ENCODE measurements at regions not wholly inside any gene's neighbourhood (a gene's known extent, or its start where the extent isn't known, plus 50 kb on each side); places are given as distances from the start of the nearest gene placed in this dataset.

DNA sequence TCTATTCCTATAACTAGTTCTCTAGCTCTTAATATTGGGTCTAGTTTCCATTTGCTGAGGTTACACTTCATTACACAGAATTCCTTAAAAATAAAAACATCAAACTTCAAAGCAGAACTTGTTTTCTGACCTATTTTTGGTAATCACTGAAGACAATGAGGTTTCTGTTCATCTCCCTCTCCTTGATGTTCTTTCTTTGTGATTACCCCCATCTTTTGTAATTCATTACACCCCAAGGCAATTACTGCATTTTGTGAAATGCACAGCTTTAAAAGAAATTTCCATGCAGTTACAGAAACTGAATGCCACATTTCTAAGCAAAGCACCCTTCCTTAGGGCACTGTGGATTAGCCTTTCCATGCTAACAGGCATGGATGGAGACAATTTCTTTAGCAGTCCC is 363.2 kb upstream of the RND3 start:
- Histone ChIP-seq H3K36me3 (ENCODE audit: control insufficient read depth in 1 of 2, insufficient read depth in 2 of 2, low read length in 2 of 2) (no peaks in the 10 kb centered on the region), H3K9ac (ENCODE audit: low read depth in 1 of 2, low read length in 2 of 2) (no peak overlapping the region), H3K9me3 (ENCODE audit: control insufficient read depth in 1 of 2, low read length in 2 of 2) (no peaks in the 10 kb centered on the region), H3K27ac (ENCODE audit: low read depth, low read length) (no peak overlapping the region), H3K4me3 (ENCODE audit: low read depth in 1 of 2, low read length in 2 of 2) (no peak overlapping the region), H3K27me3 (ENCODE audit: control insufficient read depth in 1 of 2, insufficient read depth in 2 of 2, low read length in 2 of 2) (no peaks in the 10 kb centered on the region), H3K4me1 (ENCODE audit: control insufficient read depth in 1 of 2, insufficient read depth in 2 of 2, low read length in 2 of 2) (no peaks in the 10 kb centered on the region)

- Histone ChIP-seq H3K9me3 (ENCODE audit: control insufficient read depth in 1 of 2, low read length in 2 of 2) (no peaks in the 10 kb centered on the region), H3K9ac (ENCODE audit: low read depth in 1 of 2, low read length in 2 of 2) (no peak overlapping the region), H3K4me1 (ENCODE audit: control insufficient read depth in 1 of 2, insufficient read depth in 2 of 2, low read length in 2 of 2) (no peaks in the 10 kb centered on the region), H3K27me3 (ENCODE audit: control insufficient read depth in 1 of 2, insufficient read depth in 2 of 2, low read length in 2 of 2) (no peaks in the 10 kb centered on the region), H3K27ac (ENCODE audit: low read depth, low read length) (no peak overlapping the region), H3K4me3 (ENCODE audit: low read depth in 1 of 2, low read length in 2 of 2) (no peak overlapping the region), H3K36me3 (ENCODE audit: control insufficient read depth in 1 of 2, insufficient read depth in 2 of 2, low read length in 2 of 2) (no peaks in the 10 kb centered on the region)
Measured at GRCh38 chr2:150847578-150847977, 360.1 kb upstream of the RND3 start.

DNA sequence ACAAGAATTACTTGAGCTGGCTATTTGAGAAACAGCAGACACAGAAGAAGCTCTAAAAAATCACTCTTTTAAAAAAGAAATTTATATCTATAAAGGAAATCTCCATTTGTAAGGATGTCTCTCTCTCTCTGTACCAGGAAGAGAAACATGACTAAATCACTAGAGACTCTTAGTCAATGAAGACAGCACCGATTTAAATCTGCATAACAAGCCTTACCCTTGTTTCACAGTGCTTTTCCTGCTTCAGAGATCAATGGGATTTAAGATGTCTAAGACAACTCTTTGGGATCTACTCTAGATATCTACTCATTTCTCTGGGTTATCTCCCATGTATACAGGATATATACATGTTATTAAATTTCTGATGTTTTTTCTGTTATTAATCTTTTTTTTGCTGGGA is 359.2 kb upstream of the RND3 start:
- H3K27me3 ChIP-seq (ENCODE audit: control insufficient read depth in 1 of 2, insufficient read depth in 2 of 2, low read length in 2 of 2), result no peaks in the 10 kb centered on the region
- no peaks in the 10 kb centered on the region for H3K9me3 ChIP-seq (ENCODE audit: control insufficient read depth in 1 of 2, low read length in 2 of 2)
- H3K27ac ChIP-seq (ENCODE audit: low read depth, low read length), result no peak overlapping the region
- no peaks in the 10 kb centered on the region for H3K4me1 ChIP-seq (ENCODE audit: control insufficient read depth in 1 of 2, insufficient read depth in 2 of 2, low read length in 2 of 2)
- no peak overlapping the region for H3K4me3 ChIP-seq (ENCODE audit: low read depth in 1 of 2, low read length in 2 of 2)
- H3K9ac ChIP-seq (ENCODE audit: low read depth in 1 of 2, low read length in 2 of 2), result no peak overlapping the region
- no peaks in the 10 kb centered on the region for H3K36me3 ChIP-seq (ENCODE audit: control insufficient read depth in 1 of 2, insufficient read depth in 2 of 2, low read length in 2 of 2)

DNA sequence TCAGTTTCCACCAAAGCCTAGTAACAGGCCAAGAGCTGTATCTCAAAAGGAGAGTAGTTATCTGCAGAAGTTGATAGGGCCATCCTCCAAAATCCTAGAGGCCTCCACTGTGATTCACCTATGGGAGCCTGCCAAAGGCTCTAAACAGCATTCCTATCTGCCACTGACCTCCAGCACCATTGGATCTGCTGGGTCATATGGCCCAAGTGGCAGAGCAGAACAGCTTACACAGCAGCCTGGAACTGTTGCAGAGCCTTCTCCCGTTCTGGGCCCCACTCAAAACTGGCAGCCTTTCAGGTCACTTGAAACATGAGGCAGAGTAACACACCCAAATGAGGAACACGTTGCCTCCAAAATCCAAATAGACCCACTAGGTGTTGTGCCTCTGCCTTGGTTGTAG is 345.2 kb upstream of the RND3 start:
- Histone ChIP-seq H3K27ac (ENCODE audit: low read depth, low read length) (no peak overlapping the region), H3K4me3 (ENCODE audit: low read depth in 1 of 2, low read length in 2 of 2) (no peak overlapping the region), H3K27me3 (ENCODE audit: control insufficient read depth in 1 of 2, insufficient read depth in 2 of 2, low read length in 2 of 2) (no peaks in the 10 kb centered on the region), H3K4me1 (ENCODE audit: control insufficient read depth in 1 of 2, insufficient read depth in 2 of 2, low read length in 2 of 2) (no peaks in the 10 kb centered on the region), H3K9me3 (ENCODE audit: control insufficient read depth in 1 of 2, low read length in 2 of 2) (no peaks in the 10 kb centered on the region), H3K9ac (ENCODE audit: low read depth in 1 of 2, low read length in 2 of 2) (no peak overlapping the region), H3K36me3 (ENCODE audit: control insufficient read depth in 1 of 2, insufficient read depth in 2 of 2, low read length in 2 of 2) (no peaks in the 10 kb centered on the region)

GRCh38 chr2:150824118-150824517 is 336.7 kb upstream of the RND3 start:
- Histone ChIP-seq H3K9me3 (ENCODE audit: control insufficient read depth in 1 of 2, low read length in 2 of 2) (no peaks in the 10 kb centered on the region), H3K27me3 (ENCODE audit: control insufficient read depth in 1 of 2, insufficient read depth in 2 of 2, low read length in 2 of 2) (no peaks in the 10 kb centered on the region), H3K36me3 (ENCODE audit: control insufficient read depth in 1 of 2, insufficient read depth in 2 of 2, low read length in 2 of 2) (no peaks in the 10 kb centered on the region), H3K4me1 (ENCODE audit: control insufficient read depth in 1 of 2, insufficient read depth in 2 of 2, low read length in 2 of 2) (no peaks in the 10 kb centered on the region), H3K27ac (ENCODE audit: low read depth, low read length) (no peak overlapping the region), H3K9ac (ENCODE audit: low read depth in 1 of 2, low read length in 2 of 2) (no peak overlapping the region), H3K4me3 (ENCODE audit: low read depth in 1 of 2, low read length in 2 of 2) (no peak overlapping the region)

GRCh38 chr2:150817422-150817821 is 330.0 kb upstream of the RND3 start:
- Histone ChIP-seq H3K9me3 (ENCODE audit: control insufficient read depth in 1 of 2, low read length in 2 of 2) (no peaks in the 10 kb centered on the region), H3K9ac (ENCODE audit: low read depth in 1 of 2, low read length in 2 of 2) (no peak overlapping the region), H3K27me3 (ENCODE audit: control insufficient read depth in 1 of 2, insufficient read depth in 2 of 2, low read length in 2 of 2) (no peaks in the 10 kb centered on the region), H3K27ac (ENCODE audit: low read depth, low read length) (no peak overlapping the region), H3K36me3 (ENCODE audit: control insufficient read depth in 1 of 2, insufficient read depth in 2 of 2, low read length in 2 of 2) (no peaks in the 10 kb centered on the region), H3K4me1 (ENCODE audit: control insufficient read depth in 1 of 2, insufficient read depth in 2 of 2, low read length in 2 of 2) (no peaks in the 10 kb centered on the region), H3K4me3 (ENCODE audit: low read depth in 1 of 2, low read length in 2 of 2) (no peak overlapping the region)

DNA sequence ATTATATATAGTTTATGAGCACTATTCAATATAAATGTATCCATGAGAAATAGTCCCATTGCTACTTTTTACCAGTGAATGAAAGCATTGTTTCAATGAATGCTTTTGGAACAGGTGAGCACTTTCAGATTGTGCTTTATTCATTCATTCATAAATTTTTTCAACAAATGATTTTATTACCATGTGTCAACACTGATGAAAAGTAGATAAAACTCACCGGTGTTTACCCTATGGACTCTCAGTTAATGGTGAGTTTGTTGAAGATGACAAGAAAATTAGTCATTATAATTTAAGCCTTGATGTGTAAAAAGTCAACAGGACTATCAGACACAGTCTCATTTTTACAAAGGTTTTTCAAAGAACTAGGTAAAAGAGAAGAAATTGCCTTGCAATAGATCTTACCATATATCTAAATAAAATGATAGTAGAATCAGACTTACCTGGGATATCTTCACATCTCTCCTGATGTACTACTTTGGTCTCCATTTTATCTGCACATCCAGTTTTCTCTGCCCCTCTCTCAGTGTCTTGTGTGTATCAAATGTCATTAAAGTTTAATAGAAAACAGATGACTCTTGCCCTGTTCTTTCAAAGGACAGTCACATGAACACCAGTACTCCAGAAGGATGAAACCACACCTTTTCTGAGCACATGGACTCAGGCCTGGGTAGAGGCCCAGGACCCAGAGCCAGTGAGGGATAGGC is 325.3 kb upstream of the RND3 start:
- Histone ChIP-seq H3K9me3 (ENCODE audit: control insufficient read depth in 1 of 2, low read length in 2 of 2) (no peaks in the 10 kb centered on the region), H3K4me3 (ENCODE audit: low read depth in 1 of 2, low read length in 2 of 2) (no peak overlapping the region), H3K4me1 (ENCODE audit: control insufficient read depth in 1 of 2, insufficient read depth in 2 of 2, low read length in 2 of 2) (peaks cover 0 to 4% of the 10 kb centered on the region in 2 donors), H3K27ac (ENCODE audit: low read depth, low read length) (no peak overlapping the region), H3K9ac (ENCODE audit: low read depth in 1 of 2, low read length in 2 of 2) (no peak overlapping the region), H3K36me3 (ENCODE audit: control insufficient read depth in 1 of 2, insufficient read depth in 2 of 2, low read length in 2 of 2) (no peaks in the 10 kb centered on the region), H3K27me3 (ENCODE audit: control insufficient read depth in 1 of 2, insufficient read depth in 2 of 2, low read length in 2 of 2) (no peaks in the 10 kb centered on the region)

GRCh38 chr2:150812066-150812465 is 324.6 kb upstream of the RND3 start:
- Histone ChIP-seq H3K27me3 (ENCODE audit: control insufficient read depth in 1 of 2, insufficient read depth in 2 of 2, low read length in 2 of 2) (no peaks in the 10 kb centered on the region), H3K9me3 (ENCODE audit: control insufficient read depth in 1 of 2, low read length in 2 of 2) (no peaks in the 10 kb centered on the region), H3K4me3 (ENCODE audit: low read depth in 1 of 2, low read length in 2 of 2) (no peak overlapping the region), H3K4me1 (ENCODE audit: control insufficient read depth in 1 of 2, insufficient read depth in 2 of 2, low read length in 2 of 2) (peaks cover 0 to 4% of the 10 kb centered on the region in 2 donors), H3K27ac (ENCODE audit: low read depth, low read length) (no peak overlapping the region), H3K36me3 (ENCODE audit: control insufficient read depth in 1 of 2, insufficient read depth in 2 of 2, low read length in 2 of 2) (no peaks in the 10 kb centered on the region), H3K9ac (ENCODE audit: low read depth in 1 of 2, low read length in 2 of 2) (no peak overlapping the region)

- Histone ChIP-seq H3K4me1 (ENCODE audit: control insufficient read depth in 1 of 2, insufficient read depth in 2 of 2, low read length in 2 of 2) (peaks cover 0 to 4% of the 10 kb centered on the region in 2 donors), H3K36me3 (ENCODE audit: control insufficient read depth in 1 of 2, insufficient read depth in 2 of 2, low read length in 2 of 2) (no peaks in the 10 kb centered on the region), H3K4me3 (ENCODE audit: low read depth in 1 of 2, low read length in 2 of 2) (no peak overlapping the region), H3K27me3 (ENCODE audit: control insufficient read depth in 1 of 2, insufficient read depth in 2 of 2, low read length in 2 of 2) (no peaks in the 10 kb centered on the region), H3K27ac (ENCODE audit: low read depth, low read length) (no peak overlapping the region), H3K9me3 (ENCODE audit: control insufficient read depth in 1 of 2, low read length in 2 of 2) (no peaks in the 10 kb centered on the region), H3K9ac (ENCODE audit: low read depth in 1 of 2, low read length in 2 of 2) (no peak overlapping the region)
Measured at GRCh38 chr2:150811259-150811855, 323.9 kb upstream of the RND3 start.

GRCh38 chr2:150809103-150809502 is 321.6 kb upstream of the RND3 start:
- Histone ChIP-seq H3K4me1 (ENCODE audit: control insufficient read depth in 1 of 2, insufficient read depth in 2 of 2, low read length in 2 of 2) (peaks cover 0 to 4% of the 10 kb centered on the region in 2 donors), H3K36me3 (ENCODE audit: control insufficient read depth in 1 of 2, insufficient read depth in 2 of 2, low read length in 2 of 2) (no peaks in the 10 kb centered on the region), H3K27me3 (ENCODE audit: control insufficient read depth in 1 of 2, insufficient read depth in 2 of 2, low read length in 2 of 2) (no peaks in the 10 kb centered on the region), H3K4me3 (ENCODE audit: low read depth in 1 of 2, low read length in 2 of 2) (no peak overlapping the region), H3K9ac (ENCODE audit: low read depth in 1 of 2, low read length in 2 of 2) (no peak overlapping the region), H3K27ac (ENCODE audit: low read depth, low read length) (no peak overlapping the region), H3K9me3 (ENCODE audit: control insufficient read depth in 1 of 2, low read length in 2 of 2) (no peaks in the 10 kb centered on the region)
